ENCODE measurements at regions not wholly inside any gene's neighbourhood (a gene's known extent, or its start where the extent isn't known, plus 50 kb on each side); places are given as distances from the start of the nearest gene placed in this dataset.
"Not testable (repeated sequence)": the region's sequence is repeated elsewhere in the genome, so short reads cannot be mapped to it uniquely, and the experiment has no call there.

DNA sequence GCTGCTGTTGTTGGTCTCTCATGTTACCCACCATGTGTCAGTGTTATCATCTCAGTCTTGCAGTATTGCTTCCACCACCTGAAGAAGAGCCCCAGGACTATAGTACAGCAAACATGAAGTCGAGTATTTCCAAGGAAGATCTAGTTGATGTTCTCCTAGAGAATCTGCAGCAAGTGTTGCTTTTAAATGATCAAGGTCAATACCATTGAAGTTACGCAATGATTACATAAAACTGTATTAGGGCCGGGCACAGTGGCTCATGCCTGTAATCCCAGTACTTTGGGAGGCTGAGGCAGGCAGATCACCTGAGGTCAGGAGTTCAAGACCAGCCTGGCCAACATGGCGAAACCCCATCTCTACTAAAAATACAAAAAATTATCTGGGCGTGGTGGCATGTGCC lies 173.9 kb downstream of the TJP1 start:
- ATAC-seq; intact Hi-C loops (cut with micrococcal nuclease); DNase-seq: not testable (repeated sequence)

DNA sequence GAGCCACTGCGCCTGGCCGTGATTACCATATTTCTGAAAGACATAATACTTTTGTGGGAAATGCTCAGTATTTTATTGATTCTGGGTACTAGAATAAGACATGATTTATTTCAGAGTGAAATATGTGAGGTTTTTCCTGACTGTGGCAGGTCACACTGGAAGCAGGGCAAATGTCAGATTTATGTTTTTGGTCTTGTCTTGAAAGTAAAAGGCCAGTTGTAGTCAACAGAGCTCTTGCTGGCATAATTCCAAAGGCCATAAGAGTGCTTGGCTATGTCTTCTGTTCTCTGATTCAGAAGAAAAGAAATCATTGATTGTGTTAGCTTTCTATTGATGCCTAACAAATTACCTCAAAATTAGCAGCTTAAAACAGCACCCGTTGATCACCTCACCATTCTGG lies 176.4 kb downstream of the TJP1 start:
- intact Hi-C loops (cut with micrococcal nuclease) = no loop called here
- DNase-seq = no peak
- ATAC-seq = no peak

DNA sequence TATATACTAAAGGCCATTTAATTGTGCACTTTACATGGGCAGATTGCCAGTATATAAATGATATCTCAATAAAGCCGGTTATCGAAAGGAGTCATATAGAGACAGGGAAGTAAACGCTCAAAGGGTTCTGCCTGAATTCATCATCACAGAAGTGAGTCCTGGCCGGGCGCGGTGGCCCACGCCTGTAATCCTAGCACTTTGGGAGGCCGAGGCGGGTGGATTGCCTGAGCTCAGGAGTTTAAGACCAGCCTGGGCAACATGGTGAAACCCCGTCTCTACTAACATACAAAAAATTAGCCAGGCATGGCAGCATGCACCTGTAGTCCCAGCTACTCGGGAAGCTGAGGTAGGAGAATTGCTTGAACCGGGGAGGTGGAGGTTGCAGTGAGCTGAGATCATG lies 177.9 kb downstream of the TJP1 start:
- DNase-seq; ATAC-seq; intact Hi-C loops (cut with micrococcal nuclease): not testable (repeated sequence)

DNA sequence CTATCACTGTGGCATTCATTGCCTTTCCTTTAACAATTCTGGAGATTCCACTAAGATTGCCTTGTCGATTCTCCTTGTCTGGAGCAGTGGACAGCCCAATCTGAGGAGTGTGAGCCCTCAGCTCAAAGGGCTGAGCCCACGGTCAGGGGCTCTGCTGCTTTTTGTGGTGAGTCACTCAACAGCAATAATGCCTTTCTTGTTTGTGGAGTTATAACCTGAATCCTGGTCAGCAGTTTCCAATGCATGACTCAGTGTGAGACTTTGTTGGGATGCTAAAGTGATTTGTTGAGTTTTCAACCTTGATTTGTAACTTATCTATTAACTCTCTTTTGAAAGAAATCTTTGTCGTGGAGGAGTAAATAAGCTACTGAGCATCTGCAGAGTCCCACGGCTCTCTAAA lies 183.5 kb downstream of the TJP1 start:
- ATAC-seq (no peak), DNase-seq (no peak)
- intact Hi-C loops (cut with micrococcal nuclease) = no loop called here

DNA sequence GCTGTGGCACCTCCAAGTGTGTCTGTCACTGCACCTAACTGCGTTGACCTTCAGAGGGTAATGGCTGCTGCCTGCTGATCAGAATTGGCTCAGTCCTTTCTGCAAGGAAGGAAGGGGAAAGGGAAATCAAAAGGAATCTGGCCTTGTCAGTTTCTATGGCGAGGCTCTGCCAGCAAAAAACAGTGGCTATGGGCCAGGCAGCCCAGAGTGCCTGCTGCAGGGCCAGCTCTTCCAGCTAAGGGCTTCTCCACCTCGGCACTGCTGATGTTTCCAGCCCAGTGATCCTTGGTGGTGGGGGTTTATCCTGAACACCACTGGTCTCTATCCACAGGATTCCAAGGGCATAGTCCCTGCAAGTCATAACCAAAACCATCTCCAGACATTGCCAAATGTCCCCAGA lies 184.3 kb downstream of the TJP1 start:
- no peak for DNase-seq
- no peak for ATAC-seq
- intact Hi-C loops (cut with micrococcal nuclease) = no loop called here

DNA sequence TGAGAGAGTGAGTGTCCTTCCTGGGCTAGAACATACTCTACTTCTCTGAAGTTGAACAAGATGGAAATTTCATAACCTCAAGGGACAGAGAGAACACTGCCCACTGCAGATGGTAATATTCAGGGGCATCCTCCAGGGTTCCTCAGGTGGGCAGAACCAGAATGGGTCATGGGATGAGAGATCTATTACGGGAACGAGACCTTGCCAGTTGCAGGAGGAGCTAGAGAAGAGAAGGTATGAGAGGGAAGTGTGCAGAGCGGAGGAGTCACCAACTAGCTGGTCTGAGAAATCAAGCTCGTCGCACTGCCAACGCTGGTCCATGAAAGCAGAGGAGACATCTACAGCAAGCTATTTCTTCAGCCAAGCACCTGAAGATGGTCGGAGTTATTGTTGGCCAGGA lies 184.7 kb downstream of the TJP1 start:
- ATAC-seq (no peak), DNase-seq (no peak)
- intact Hi-C loops (cut with micrococcal nuclease) = no loop called here

DNA sequence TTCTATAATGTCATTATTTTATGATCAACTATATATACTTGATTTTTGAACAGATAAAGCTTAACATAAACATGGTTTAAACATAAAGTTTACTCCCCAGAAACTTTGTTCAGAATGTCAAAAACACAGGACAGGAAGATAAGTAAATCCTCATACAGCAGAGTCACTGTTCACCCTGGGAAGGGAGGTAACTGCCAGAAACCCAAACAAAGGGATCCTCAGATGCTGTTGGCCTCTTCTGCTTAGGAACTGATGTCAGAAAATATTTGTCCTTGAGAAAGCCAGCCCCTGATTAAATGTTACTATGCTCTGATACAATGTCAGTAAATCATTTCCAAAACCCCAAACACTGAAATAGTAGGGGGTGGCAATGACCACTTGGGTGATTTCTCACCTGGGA lies 185.3 kb downstream of the TJP1 start:
- DNase-seq (no peak), ATAC-seq (no peak)
- intact Hi-C loops (cut with micrococcal nuclease) = no loop called here

DNA sequence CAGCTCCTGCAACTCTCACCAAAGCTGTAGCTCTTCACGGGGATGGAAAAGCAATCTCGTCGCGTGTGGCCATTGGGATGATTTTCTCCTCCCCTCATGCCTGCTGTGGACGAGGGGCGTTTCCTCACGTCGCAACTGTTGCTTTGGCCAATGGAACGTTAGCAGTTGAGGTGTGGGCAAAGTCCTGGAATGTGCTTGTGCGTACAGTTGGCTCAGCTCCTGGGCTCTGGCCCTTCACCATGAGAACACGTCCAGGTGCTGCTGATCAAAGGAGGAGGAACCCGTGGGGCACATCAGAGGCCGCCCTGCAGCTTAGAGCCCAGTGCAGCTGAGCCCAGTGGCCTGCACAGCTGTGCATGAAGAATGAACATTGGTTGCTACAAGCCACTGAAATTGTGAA lies 186.1 kb downstream of the TJP1 start:
- DNase-seq (no peak), ATAC-seq (no peak)
- intact Hi-C loops (cut with micrococcal nuclease) = no loop called here

DNA sequence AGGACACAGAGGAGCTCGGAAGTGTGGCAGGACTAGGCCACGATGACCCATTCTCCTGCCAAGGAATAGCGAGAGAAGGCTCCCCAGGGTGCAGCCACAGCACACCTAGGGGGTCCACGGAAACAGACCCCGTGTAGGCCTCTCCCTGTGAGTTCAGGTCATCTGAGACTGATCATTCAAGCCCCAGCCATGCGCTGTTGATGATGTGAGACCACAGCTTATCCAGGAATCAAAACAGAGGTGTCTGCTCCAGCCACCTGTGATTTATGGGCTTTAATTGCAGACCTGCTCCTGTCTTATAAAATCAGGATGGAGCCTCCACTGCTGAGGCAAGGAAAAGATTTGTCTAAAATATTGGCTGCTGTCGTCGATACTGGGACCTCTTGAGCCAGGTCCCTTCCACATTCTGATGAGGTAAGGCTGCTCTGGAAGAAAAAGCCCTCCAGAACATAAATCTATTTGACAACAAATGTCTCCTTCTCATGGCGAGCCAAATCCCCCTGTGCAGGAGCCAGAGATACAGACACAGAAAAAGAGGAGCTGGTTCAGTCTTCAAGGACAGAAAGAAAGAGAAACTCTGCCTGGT lies 186.7 kb downstream of the TJP1 start:
- ATAC-seq (no peak), DNase-seq (no peak)

DNA sequence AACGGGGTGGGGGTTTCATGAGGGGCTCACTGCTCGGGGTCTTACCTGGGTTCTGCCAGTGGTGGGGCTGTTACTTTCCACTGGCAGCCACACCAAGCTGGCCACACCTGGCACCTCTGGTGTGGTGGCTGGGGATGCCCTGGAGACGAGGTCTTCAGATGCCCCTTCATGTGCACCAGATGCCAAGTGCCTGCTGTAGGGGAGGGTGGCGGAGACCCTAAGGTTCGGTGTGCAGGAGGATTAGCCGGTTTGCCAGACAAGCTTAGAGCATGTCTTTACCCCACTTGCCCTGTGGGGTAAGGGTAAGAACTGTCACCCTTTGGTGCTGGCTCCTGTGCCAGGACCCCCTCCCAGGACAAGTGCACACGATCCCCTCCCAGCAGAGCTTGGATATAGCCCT lies 188.3 kb downstream of the TJP1 start:
- intact Hi-C loops (cut with micrococcal nuclease) = no loop called here
- no peak for ATAC-seq
- DNase-seq = no peak

More for the DNA sequence above, 186.7 kb downstream of the TJP1 start:
- intact Hi-C loops (cut with micrococcal nuclease) = no loop called here

DNA sequence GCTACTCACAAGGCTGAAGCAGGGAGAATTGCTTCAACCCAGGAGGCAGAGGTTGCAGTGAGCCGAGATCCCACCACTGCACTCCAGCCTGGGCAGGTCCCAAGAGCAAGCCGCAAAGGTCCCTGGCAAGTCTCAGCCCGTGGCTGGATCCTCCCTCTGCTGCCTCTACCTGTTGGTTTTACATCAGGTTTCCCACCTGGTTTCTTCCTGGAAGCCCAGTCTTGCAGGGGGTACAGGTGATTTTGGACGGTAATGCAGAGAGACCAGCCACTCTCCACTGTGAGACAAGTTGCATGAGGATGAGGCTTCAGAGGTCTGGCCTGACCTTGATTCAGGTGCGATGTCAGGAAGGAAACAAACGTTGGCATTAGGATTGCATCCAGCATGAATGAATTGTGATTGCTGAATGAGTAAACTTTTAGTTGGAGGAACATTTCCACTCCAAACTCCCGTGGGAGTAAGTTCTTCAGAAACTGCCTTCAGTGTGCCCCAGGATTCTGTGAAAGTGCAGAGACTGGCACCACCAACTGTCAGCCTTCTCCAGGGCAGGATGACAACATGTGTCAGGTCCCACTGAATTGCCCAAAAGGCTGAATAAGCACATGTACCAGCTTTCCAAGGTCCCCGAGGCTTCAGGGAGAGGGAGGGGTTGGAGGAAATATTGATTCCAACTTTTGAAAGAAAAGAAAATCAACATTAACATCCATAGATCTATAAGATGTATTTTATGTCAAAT lies 189.4 kb downstream of the TJP1 start:
- intact Hi-C loops (cut with micrococcal nuclease) = no loop called here
- ATAC-seq = no peak
- no peak for DNase-seq

DNA sequence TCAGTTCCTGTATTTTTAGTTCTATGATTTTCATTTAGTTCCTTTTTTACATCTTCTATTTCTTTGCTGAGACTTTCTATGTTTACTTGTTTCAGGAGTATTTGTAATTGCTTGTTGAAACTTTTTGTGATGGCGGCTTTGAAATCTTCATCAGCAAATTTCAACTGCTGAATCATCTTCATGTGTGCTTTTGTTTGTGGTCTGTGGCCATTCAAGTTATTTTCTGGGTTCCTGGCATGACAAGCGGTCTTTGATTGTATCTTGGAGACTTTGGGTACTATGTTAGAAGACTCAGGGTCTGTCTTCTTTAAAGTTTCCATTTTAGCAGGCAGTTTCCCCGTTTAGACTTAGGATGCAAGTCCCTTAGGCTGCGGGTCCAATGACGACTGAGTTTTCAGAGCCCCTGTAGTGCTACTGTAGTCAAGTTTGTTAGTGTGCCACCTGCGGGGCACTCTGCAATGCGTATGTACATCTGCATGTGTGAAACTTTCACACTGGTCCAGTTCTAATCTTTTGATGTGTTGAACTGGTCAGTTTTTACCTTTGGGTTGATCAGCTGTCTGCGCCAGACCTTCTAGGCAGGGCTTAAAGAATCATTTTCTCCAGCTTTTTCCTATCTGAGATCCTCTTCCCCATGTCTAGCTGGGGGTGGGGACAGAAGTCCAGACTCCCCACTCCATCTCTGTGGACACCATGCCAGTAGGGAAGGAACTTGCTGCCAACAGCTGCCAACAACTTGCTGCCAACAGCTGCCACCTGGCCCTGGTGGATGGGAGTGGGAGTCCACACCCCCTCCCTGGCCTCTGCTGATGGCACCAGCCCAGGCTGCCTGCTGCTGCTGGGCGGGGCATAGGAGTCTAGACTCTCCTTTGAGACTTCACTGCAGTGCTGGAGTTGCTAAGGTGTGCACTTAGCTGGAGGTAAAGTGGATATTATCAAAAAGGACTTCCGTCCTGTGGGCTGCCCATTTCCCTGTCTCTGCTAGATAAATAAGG lies 190.9 kb downstream of the TJP1 start:
- intact Hi-C loops (cut with micrococcal nuclease) = no loop called here
- no peak for ATAC-seq
- no peak for DNase-seq

DNA sequence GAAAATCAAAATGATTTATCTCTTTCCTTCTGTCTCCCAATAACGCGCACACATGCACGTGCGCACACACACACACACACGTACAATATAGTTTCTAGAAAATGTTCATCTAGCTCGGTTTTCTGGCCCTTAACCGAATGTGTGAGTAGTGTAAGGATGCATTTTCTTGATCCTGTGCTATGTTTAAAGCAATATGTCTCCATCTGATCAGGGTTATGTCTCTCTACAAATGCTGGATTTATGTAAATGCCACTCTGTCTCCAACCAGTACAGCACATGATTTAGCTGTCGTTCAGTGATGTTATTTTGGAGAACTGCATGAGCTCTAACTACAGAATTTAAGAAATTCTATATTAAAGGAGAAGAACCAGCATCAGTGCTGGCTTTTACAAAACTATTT lies 198.0 kb downstream of the TJP1 start:
- intact Hi-C loops (cut with micrococcal nuclease) = no loop called here
- DNase-seq (no peak), ATAC-seq (no peak)

DNA sequence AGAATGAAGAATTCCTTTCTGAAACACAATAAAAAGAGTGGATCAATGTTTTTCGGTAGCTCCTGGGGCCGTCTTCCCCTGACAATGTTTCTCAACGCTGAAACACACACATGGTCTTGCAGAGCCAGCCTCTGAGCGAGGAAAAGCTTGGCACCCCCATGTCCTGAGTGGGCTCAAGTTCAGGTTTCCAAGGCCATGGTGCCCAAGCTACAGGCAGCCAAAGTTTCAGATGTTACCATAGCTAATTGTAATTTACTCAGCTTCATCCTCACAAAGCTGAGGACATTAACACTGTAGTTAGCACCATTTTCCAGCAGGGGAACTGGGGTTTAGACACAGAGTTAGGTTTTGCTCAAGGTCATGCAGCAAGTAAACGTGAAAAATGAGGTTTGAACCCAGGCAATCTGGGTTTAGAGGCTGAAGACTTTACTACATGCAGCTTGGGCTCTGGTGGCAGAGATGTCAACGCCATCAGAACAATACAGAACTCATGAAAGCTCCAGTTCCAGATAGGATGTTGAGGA lies 199.1 kb downstream of the TJP1 start:
- DNase-seq (no peak), ATAC-seq (no peak)
- intact Hi-C loops (cut with micrococcal nuclease) = no loop called here

DNA sequence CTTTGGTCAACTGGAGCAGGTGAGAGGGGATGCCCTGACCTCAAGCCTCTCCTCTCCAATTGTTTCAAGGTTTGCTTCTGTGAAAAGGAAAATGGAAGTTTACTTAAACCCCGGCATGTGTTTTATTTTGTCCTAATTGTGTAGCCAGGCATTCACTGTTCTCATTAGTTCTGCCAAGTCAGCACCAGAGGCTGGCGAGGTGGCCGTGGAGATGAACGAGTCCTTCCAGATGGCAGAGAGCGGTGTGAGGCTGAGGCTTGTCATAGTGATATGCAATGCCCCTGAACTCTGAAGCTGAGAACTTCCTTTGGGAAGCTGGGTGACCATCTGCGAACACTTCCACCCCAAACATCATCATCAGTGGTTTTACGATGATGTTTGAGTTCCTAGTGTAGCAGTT lies 199.6 kb downstream of the TJP1 start:
- DNase-seq (no peak), ATAC-seq (no peak)
- intact Hi-C loops (cut with micrococcal nuclease) = no loop called here

DNA sequence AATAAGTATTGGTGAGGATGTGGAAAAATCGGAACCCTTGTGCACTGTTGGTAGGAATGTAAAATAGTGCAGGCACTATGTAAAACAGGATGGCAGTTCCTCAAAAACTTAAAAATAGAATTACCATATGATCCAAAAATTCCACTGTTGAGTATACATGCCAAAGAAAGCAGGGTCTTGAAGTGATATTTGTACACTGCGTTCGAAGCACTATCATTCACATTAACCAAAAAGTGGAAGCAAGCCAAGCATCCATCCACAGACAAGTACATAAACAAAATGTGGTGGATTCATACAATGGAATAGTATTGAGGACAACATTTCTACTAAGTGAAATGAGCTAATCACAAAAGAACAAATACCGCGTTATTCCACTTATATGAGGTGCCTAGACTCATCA lies 200.7 kb downstream of the TJP1 start:
- intact Hi-C loops (cut with micrococcal nuclease) = no loop called here
- ATAC-seq = no peak
- no peak for DNase-seq

DNA sequence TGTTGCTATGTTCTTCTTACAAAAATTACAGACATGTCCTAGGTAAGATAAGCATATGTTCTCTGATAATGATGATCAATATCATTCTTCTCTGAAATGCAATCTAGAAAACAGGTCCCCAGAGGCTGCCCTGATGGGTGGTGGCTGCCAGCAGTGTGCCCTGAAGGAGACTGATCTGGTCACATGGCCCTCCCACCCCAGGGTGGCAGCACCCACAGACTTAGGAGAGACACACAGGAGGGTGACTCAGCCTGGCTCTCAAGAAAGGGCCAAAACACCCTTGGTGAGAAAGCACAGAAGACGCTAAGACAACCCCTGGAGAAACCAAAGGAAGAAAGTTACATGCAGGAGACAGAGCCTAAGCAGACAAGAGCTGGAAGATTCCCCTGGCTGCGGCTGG lies 203.7 kb downstream of the TJP1 start:
- no peak for DNase-seq
- ATAC-seq = no peak
- intact Hi-C loops (cut with micrococcal nuclease) = no loop called here

DNA sequence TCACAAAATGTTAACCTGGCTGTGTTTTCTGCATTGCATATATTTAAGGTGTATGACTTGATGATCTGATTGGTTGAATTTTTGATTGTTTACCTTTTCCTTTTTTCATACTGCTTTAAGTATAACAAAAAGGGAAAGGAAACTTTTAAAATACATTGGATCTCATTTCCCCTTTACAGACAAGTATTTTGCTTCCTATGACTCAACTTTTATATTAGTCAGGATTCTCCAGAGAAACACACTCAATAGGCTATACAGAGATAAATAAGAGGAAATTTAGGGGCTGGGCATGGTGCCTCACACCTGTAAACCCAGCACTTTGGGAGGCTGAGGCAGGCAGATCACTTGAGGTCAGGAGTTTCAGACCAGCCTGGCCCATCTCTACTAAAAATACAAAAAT lies 205.8 kb downstream of the TJP1 start:
- ATAC-seq (no peak), DNase-seq (no peak)
- intact Hi-C loops (cut with micrococcal nuclease) = no loop called here

DNA sequence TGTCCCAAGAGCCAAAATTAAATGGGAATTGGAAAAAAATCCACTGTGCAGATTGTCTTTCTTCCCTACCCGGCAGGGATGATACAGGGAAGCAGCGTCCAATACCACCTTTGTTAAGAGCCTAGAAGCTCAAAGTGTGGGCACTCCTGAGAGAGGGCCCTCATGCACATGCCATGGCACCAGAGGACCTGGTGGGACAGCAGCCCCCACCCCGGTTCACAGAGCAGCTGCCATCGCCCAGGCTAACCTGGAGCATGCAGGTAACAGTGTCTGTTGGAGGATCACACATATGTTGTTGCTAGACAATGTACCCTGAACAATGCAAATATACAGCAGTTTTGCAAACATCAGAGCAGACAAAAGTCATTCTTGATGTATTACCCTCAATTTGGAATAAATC lies 206.5 kb downstream of the TJP1 start:
- DNase-seq (no peak), ATAC-seq (no peak)
- intact Hi-C loops (cut with micrococcal nuclease) = no loop called here

DNA sequence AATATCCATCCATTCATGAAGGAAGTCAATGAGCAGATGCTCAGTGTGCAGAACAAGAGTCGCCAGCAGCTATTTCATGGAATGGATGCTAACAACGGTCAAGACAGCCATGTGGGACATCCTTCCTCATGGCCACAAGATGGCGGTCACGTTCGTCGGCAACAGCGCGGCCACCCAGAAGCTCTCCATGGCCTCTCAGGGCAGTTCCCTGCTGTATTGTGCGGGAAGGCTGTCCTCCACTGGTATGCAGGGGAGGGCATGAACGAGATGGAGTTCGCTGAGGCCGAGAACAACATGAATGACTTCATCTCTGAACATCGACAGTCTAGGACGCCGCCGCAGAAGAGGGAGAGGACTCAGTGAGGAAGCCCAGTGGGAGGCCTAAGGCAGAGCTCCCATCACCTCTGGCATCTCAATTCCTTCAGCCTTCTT lies 208.3 kb downstream of the TJP1 start:
- intact Hi-C loops (cut with micrococcal nuclease) = no loop called here
- ATAC-seq (no peak), DNase-seq (no peak)

Measured in left ventricle myocardium superior (tissue), 1 donor.